Stomach (tissue), 8 donors: ENCODE measurements at regions not wholly inside any gene's neighbourhood (a gene's known extent, or its start where the extent isn't known, plus 50 kb on each side); places are given as distances from the start of the nearest gene placed in this dataset.

Source experiments
- DNase-seq, 2 donors: peaks; one replicate each; pipeline versions ENCODE4 v3.0.0 to v3.0.0-alpha.2; 2013 to 2019
- H3K27ac ChIP-seq, 5 donors: fragments of 200-600 bp in 4 of 5; sonication (generic) in 4 of 5; one replicate each; pipeline ENCODE4 v1.5.1; 2013 to 2019; ENCODE audit warnings: mild to moderate bottlenecking in 1 of 5, moderate library complexity in 1 of 5
- H3K27me3 ChIP-seq, 3 donors: fragments of 200-600 bp; sonication (generic); one replicate each; pipeline ENCODE4 v1.5.1; 2017 to 2019; ENCODE audit warnings: mixed run types in 1 of 3
- H3K36me3 ChIP-seq, 4 donors: fragments of 200-600 bp; sonication (generic); 1 replicate in 3 of 4; 2 replicates in 1 of 4; pipeline ENCODE4 v1.5.1; 2016 to 2019
- H3K4me1 ChIP-seq, 4 donors: fragments of 200-600 bp; sonication (generic); one replicate each; pipeline ENCODE4 v1.5.1; 2016 to 2019
- H3K4me3 ChIP-seq, 4 donors: fragments of 200-600 bp; sonication (generic) in 3 of 4; one replicate each; pipeline ENCODE4 v1.5.1; 2016 to 2019; ENCODE audit warnings: mild to moderate bottlenecking in 1 of 4
- H3K9me3 ChIP-seq, 4 donors: fragments of 200-600 bp; sonication (generic); one replicate each; pipeline ENCODE4 v1.5.1; 2016 to 2019
- CTCF ChIP-seq, 7 experiments: fragments of 450-650 bp in 4 of 7; fragments of 200-600 bp in 3 of 7; sonication (generic) in 3 of 7; IDR thresholded peaks; one replicate each; pipeline ENCODE4 v1.5.1; 2016 to 2019; ENCODE audit warnings: antibody characterized with exemption in 7 of 7, control low read depth in 2 of 7, mild to moderate bottlenecking in 1 of 7
- EP300 ChIP-seq: sonication (generic); formaldehyde crosslinking; IDR thresholded peaks from one replicate; pipeline ENCODE4 v1.6.1; 2017; ENCODE audit warnings: antibody characterized with exemption
- POLR2A ChIP-seq, 4 donors: fragments of 450-650 bp; IDR thresholded peaks; one replicate each; pipeline ENCODE4 v1.6.1; 2016; ENCODE audit warnings: antibody characterized with exemption in 4 of 4, control low read depth in 2 of 4, mild to moderate bottlenecking in 1 of 4, moderate library complexity in 1 of 4
- POLR2AphosphoS5 ChIP-seq, 3 donors: sonication (generic); formaldehyde crosslinking; IDR thresholded peaks; one replicate each; pipeline ENCODE4 v1.6.1; 2016; ENCODE audit warnings: antibody characterized with exemption in 3 of 3
- WGBS, 5 donors: extraction: QIAGEN DNeasy Blood & Tissue Kit in 3 of 5; methylation state at CpG; one replicate each; pipeline versions ENCODE4 v1.1.5 to v1.1.7; 2013 to 2018; 5-methylcytosine and 5-hydroxymethylcytosine counted together
- intact Hi-C: fragments of 100-400 bp; cut with DNase I; formaldehyde crosslinking; loops from one replicate; pipeline ENCODE4 v1.15.1; 2023; ENCODE audit warnings: low total_unique reads
- donor health status: healthy with polysubstance abuse.
- donor health status: Bipolar disorder and iron deficiency.
- donor health status: healthy.

GRCh38 chr3:18780959-18781358 is 355.8 kb upstream of the SATB1 start:
- no peaks in the 10 kb centered on the region for H3K27me3 ChIP-seq
- H3K27ac ChIP-seq, result no peak overlapping the region
- H3K4me3 ChIP-seq, result no peak overlapping the region
- peaks cover 0 to 8% (median 0%) of the 10 kb centered on the region in 4 donors for H3K4me1 ChIP-seq
- no peak for TF ChIP-seq POLR2A (IDR thresholded peaks at IDR 0.05)
- no peak for TF ChIP-seq POLR2AphosphoS5 (IDR thresholded peaks at IDR 0.05)
- TF ChIP-seq EP300, result no peak
- no peak for TF ChIP-seq CTCF (IDR thresholded peaks at IDR 0.05)
- H3K36me3 ChIP-seq, result no peaks in the 10 kb centered on the region
- DNase-seq, result no peak
- H3K9me3 ChIP-seq, result no peaks in the 10 kb centered on the region
- 52 to 79% (median 71%) methylated on average over 3 of the region's 3 CpGs for WGBS, 5 donors
- intact Hi-C loops, result no loop called here

- H3K36me3 ChIP-seq, result no peaks in the 10 kb centered on the region
Measured at GRCh38 chr3:18779704-18780103, 354.6 kb upstream of the SATB1 start.

GRCh38 chr3:18778598-18778997 is 353.5 kb upstream of the SATB1 start:
- TF ChIP-seq EP300 (no peak), POLR2AphosphoS5 (IDR thresholded peaks at IDR 0.05) (no peak), CTCF (IDR thresholded peaks at IDR 0.05) (no peak), POLR2A (IDR thresholded peaks at IDR 0.05) (no peak)
- 44 to 68% (median 59%) methylated on average over 2 of the region's 2 CpGs for WGBS, 5 donors
- H3K27me3 ChIP-seq, result no peaks in the 10 kb centered on the region

More at GRCh38 chr3:18779704-18780103, 354.6 kb upstream of the SATB1 start:
- intact Hi-C loops, result loop anchor here (10.0 kb wide), 1 partner anchor 215 kb away; no protein-coding TSS in a partner anchor
- Histone ChIP-seq H3K4me1 (peaks cover 0 to 8% (median 0%) of the 10 kb centered on the region in 4 donors), H3K4me3 (no peak overlapping the region), H3K27me3 (no peaks in the 10 kb centered on the region), H3K9me3 (no peaks in the 10 kb centered on the region), H3K27ac (no peak overlapping the region)
- no peak for DNase-seq
- TF ChIP-seq CTCF (IDR thresholded peaks at IDR 0.05), result no peak
- TF ChIP-seq POLR2A (IDR thresholded peaks at IDR 0.05), result no peak
- TF ChIP-seq POLR2AphosphoS5 (IDR thresholded peaks at IDR 0.05), result no peak
- 62 to 74% (median 73%) methylated on average over 2 of the region's 2 CpGs for WGBS, 5 donors

GRCh38 chr3:18778094-18778493 is 353.0 kb upstream of the SATB1 start:
- Histone ChIP-seq H3K4me3 (no peak overlapping the region), H3K36me3 (no peaks in the 10 kb centered on the region), H3K27ac (no peak overlapping the region), H3K4me1 (peaks cover 0 to 8% (median 0%) of the 10 kb centered on the region in 4 donors), H3K27me3 (no peaks in the 10 kb centered on the region), H3K9me3 (no peaks in the 10 kb centered on the region)
- TF ChIP-seq EP300, result no peak
- TF ChIP-seq POLR2A (IDR thresholded peaks at IDR 0.05), result no peak
- no peak for TF ChIP-seq POLR2AphosphoS5 (IDR thresholded peaks at IDR 0.05)
- no peak for TF ChIP-seq CTCF (IDR thresholded peaks at IDR 0.05)
- intact Hi-C loops, result loop anchor here (10.0 kb wide), 1 partner anchor 213 kb away; no protein-coding TSS in a partner anchor
- no peak for DNase-seq

More at GRCh38 chr3:18778598-18778997, 353.5 kb upstream of the SATB1 start:
- no peak overlapping the region for H3K4me3 ChIP-seq
- DNase-seq, result no peak
- H3K4me1 ChIP-seq, result peaks cover 0 to 8% (median 0%) of the 10 kb centered on the region in 4 donors
- intact Hi-C loops, result loop anchor here (10.0 kb wide), 1 partner anchor 214 kb away; no protein-coding TSS in a partner anchor
- no peaks in the 10 kb centered on the region for H3K9me3 ChIP-seq
- no peak overlapping the region for H3K27ac ChIP-seq
- no peaks in the 10 kb centered on the region for H3K36me3 ChIP-seq
